HEK293T (cell line): ENCODE measurements at regions not wholly inside any gene's neighbourhood (a gene's known extent, or its start where the extent isn't known, plus 50 kb on each side); places are given as distances from the start of the nearest gene placed in this dataset.

Source experiments
- ARNT ChIP-seq: fragments of 450-650 bp; IDR thresholded peaks from 2 replicates; pipeline ENCODE4 v1.6.1; 2017; ENCODE audit warnings: mild to moderate bottlenecking
- BHLHE40 ChIP-seq: fragments of 450-650 bp; IDR thresholded peaks from 2 replicates; pipeline ENCODE4 v1.6.1; 2016; ENCODE audit warnings: mild to moderate bottlenecking, moderate library complexity, borderline replicate concordance
- FOXA1 ChIP-seq: fragments of 450-650 bp; IDR thresholded peaks from 2 replicates; pipeline ENCODE4 v1.6.1; 2016; ENCODE audit warnings: mild to moderate bottlenecking
- FOXK2 ChIP-seq: fragments of 450-650 bp; IDR thresholded peaks from 2 replicates; pipeline ENCODE4 v1.6.1; 2016; ENCODE audit warnings: mild to moderate bottlenecking
- FOXM1 ChIP-seq: fragments of 450-650 bp; IDR thresholded peaks from 2 replicates; pipeline ENCODE4 v1.6.1; 2017; ENCODE audit warnings: mild to moderate bottlenecking, borderline replicate concordance
- L3MBTL2 ChIP-seq: fragments of 450-650 bp; conservative IDR thresholded peaks from 2 replicates; pipeline ENCODE4 v1.6.1; 2016; ENCODE audit warnings: mild to moderate bottlenecking
- LEF1 ChIP-seq: fragments of 450-650 bp; IDR thresholded peaks from 2 replicates; pipeline ENCODE4 v1.6.1; 2017; ENCODE audit warnings: mild to moderate bottlenecking, borderline replicate concordance
- NFRKB ChIP-seq: fragments of 450-650 bp; IDR thresholded peaks from 2 replicates; pipeline ENCODE4 v1.6.1; 2016; ENCODE audit warnings: mild to moderate bottlenecking, moderate library complexity
- SP1 ChIP-seq: fragments of 450-650 bp; IDR thresholded peaks from 2 replicates; pipeline ENCODE4 v1.6.1; 2017
- SUZ12 ChIP-seq: fragments of 450-650 bp; IDR thresholded peaks from 2 replicates; pipeline ENCODE4 v1.6.1; 2016; ENCODE audit warnings: mild to moderate bottlenecking
- TARDBP ChIP-seq: fragments of 450-650 bp; IDR thresholded peaks from 2 replicates; pipeline ENCODE4 v1.6.1; 2016

DNA sequence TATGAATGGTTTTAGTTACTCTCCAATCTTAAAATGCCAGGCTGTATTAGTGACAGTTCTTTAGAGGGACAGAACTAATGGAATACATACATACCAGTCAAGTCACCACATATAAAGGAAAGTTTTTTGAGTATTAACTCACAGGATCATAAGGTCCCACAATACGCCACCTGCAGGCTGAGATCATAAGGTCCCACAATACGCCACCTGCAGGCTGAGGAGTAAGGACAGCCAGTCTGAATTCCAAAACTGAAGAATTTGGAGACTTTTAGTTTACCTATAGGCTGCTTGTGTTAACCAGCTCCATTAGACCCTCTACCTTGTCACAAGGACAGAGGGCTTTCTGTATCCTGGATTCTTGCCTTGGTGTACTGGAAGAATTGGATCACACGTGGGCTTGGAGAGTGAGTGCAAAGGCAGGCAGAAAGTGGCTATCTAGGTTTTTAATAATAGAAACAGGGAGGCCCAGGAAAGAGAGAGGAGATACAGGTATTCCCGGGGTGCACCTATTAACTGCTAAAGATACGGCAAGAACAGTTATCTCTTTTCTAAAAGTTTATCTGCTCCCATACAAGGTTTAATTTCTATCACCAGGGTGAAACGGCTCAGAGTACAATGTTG is 234.9 kb upstream of the CYRIA start:
- TF ChIP-seq ARNT (no peak), L3MBTL2 (no peak), SUZ12 (no peak), FOXM1 (no peak), TARDBP (no peak), LEF1 (no peak), BHLHE40 (no peak), FOXA1 (no peak), SP1 (no peak), NFRKB (no peak), FOXK2 (no peak)
